ENCODE measurements at regions not wholly inside any gene's neighbourhood (a gene's known extent, or its start where the extent isn't known, plus 50 kb on each side); places are given as distances from the start of the nearest gene placed in this dataset.

GRCh38 chr14:53214384-53214783 lies 61.3 kb upstream of the DDHD1 start:
- no peak for DNase-seq (ENCODE audit: low spot score)

GRCh38 chr14:53213761-53214160 lies 60.6 kb upstream of the DDHD1 start:
- DNase-seq (ENCODE audit: low spot score): no peak

- peak; percentile 50 for DNase-seq (ENCODE audit: low spot score)
Observed at GRCh38 chr14:53209370-53209769, 56.2 kb upstream of the DDHD1 start.
